Cardiac muscle cell (in vitro differentiated cells and primary cell): ENCODE measurements at regions not wholly inside any gene's neighbourhood (a gene's known extent, or its start where the extent isn't known, plus 50 kb on each side); places are given as distances from the start of the nearest gene placed in this dataset.
"Not testable (repeated sequence)": the region's sequence is repeated elsewhere in the genome, so short reads cannot be mapped to it uniquely, and the experiment has no call there.

Experiments used
- DNase-seq, 2 donors: peaks; one replicate each; pipeline versions ENCODE4 v3.0.0 to v3.0.0-alpha.2; 2010 to 2017; ENCODE audit warnings: low read depth in 1 of 2, low spot score in 1 of 2
- H3K27ac ChIP-seq: fragments of 200-600 bp; sonication (generic); 2 replicates; pipeline ENCODE4 v1.5.1; 2016
- H3K27me3 ChIP-seq: fragments of 200-600 bp; sonication (generic); 2 replicates; pipeline ENCODE4 v1.6.0; 2016; ENCODE audit warnings: control low read depth
- H3K36me3 ChIP-seq: fragments of 200-600 bp; sonication (generic); 2 replicates; pipeline ENCODE4 v1.5.1; 2016; ENCODE audit warnings: control low read depth
- H3K4me1 ChIP-seq: fragments of 200-600 bp; sonication (generic); 2 replicates; pipeline ENCODE4 v1.8.1; 2017; ENCODE audit warnings: low read depth, mild to moderate bottlenecking, mixed run types
- H3K4me3 ChIP-seq: fragments of 200-600 bp; sonication (generic); 2 replicates; pipeline ENCODE4 v1.5.1; 2016; ENCODE audit warnings: mild to moderate bottlenecking
- H3K9me3 ChIP-seq: fragments of 200-600 bp; sonication (generic); 2 replicates; pipeline ENCODE4 v1.5.1; 2017; ENCODE audit warnings: low read depth, mild to moderate bottlenecking, control low read depth
- CTCF ChIP-seq: IDR thresholded peaks from 2 replicates; pipeline ENCODE4 v1.5.1; 2012; ENCODE audit warnings: low read depth, mild to moderate bottlenecking, low read length

GRCh38 chr1:191427593-191427992, 730.7 kb upstream of the RGS18 start:
- Histone ChIP-seq H3K4me3 (no peak overlapping the region), H3K27me3 (no peaks in the 10 kb centered on the region), H3K36me3 (no peaks in the 10 kb centered on the region), H3K27ac (no peak overlapping the region), H3K4me1 (no peaks in the 10 kb centered on the region), H3K9me3 (no peaks in the 10 kb centered on the region)
- no peak for DNase-seq
- no peak for TF ChIP-seq CTCF

- DNase-seq: no peak
- no peak overlapping the region for H3K27ac ChIP-seq
Observed at GRCh38 chr1:191432817-191433216, 725.4 kb upstream of the RGS18 start.

GRCh38 chr1:191438979-191439378, 719.3 kb upstream of the RGS18 start:
- no peak for TF ChIP-seq CTCF
- H3K27me3 ChIP-seq: no peaks in the 10 kb centered on the region
- H3K36me3 ChIP-seq: no peaks in the 10 kb centered on the region
- no peak for DNase-seq
- no peak overlapping the region for H3K4me3 ChIP-seq
- H3K27ac ChIP-seq: no peak overlapping the region
- H3K9me3 ChIP-seq: no peaks in the 10 kb centered on the region
- no peaks in the 10 kb centered on the region for H3K4me1 ChIP-seq

More at GRCh38 chr1:191432817-191433216, 725.4 kb upstream of the RGS18 start:
- Histone ChIP-seq H3K4me1 (no peaks in the 10 kb centered on the region), H3K36me3 (no peaks in the 10 kb centered on the region), H3K27me3 (no peaks in the 10 kb centered on the region), H3K4me3 (no peak overlapping the region), H3K9me3 (no peaks in the 10 kb centered on the region)
- no peak for TF ChIP-seq CTCF

- DNase-seq, H3K9me3 ChIP-seq: not testable (repeated sequence)
Observed at GRCh38 chr1:191448279-191448678, 710.0 kb upstream of the RGS18 start.

GRCh38 chr1:191452586-191452985, 705.7 kb upstream of the RGS18 start:
- H3K27ac ChIP-seq: no peak overlapping the region
- no peaks in the 10 kb centered on the region for H3K4me1 ChIP-seq
- no peaks in the 10 kb centered on the region for H3K27me3 ChIP-seq
- no peaks in the 10 kb centered on the region for H3K9me3 ChIP-seq
- no peak for TF ChIP-seq CTCF
- DNase-seq: no peak
- H3K36me3 ChIP-seq: no peaks in the 10 kb centered on the region
- H3K4me3 ChIP-seq: no peak overlapping the region

More at GRCh38 chr1:191448279-191448678, 710.0 kb upstream of the RGS18 start:
- not testable (repeated sequence) for H3K27me3 ChIP-seq, H3K27ac ChIP-seq, H3K4me1 ChIP-seq, H3K36me3 ChIP-seq, H3K4me3 ChIP-seq

- no peak for TF ChIP-seq CTCF
- H3K9me3 ChIP-seq: no peaks in the 10 kb centered on the region
- no peak for DNase-seq
- H3K4me3 ChIP-seq: no peak overlapping the region
- no peaks in the 10 kb centered on the region for H3K27me3 ChIP-seq
- no peak overlapping the region for H3K27ac ChIP-seq
- no peaks in the 10 kb centered on the region for H3K36me3 ChIP-seq
- no peaks in the 10 kb centered on the region for H3K4me1 ChIP-seq
Observed at GRCh38 chr1:191453487-191453886, 704.8 kb upstream of the RGS18 start.
